GM21526 (cell line): ENCODE measurements at regions not wholly inside any gene's neighbourhood (a gene's known extent, or its start where the extent isn't known, plus 50 kb on each side); places are given as distances from the start of the nearest gene placed in this dataset.

Experiments
- ATAC-seq: cut with Tn5 transposase; IDR thresholded peaks from one replicate; pipeline ENCODE4 v1.9.1; 2021; ENCODE audit warnings: moderate library complexity; ENCODE audit not compliant: unreplicated experiment, low FRiP score

GRCh38 chr11:29373725-29374124, 643.1 kb downstream of the KCNA4 start:
- no peak for ATAC-seq

GRCh38 chr11:29368126-29368525, 648.7 kb downstream of the KCNA4 start:
- ATAC-seq, result no peak

GRCh38 chr11:29364006-29364405, 652.8 kb downstream of the KCNA4 start:
- ATAC-seq, result no peak

- ATAC-seq, result no peak
Observed at GRCh38 chr11:29361369-29361768, 655.5 kb downstream of the KCNA4 start.

- no peak for ATAC-seq
Observed at GRCh38 chr11:29353833-29354232, 663.0 kb downstream of the KCNA4 start.

- ATAC-seq, result no peak
Observed at GRCh38 chr11:29352273-29352795, 664.5 kb downstream of the KCNA4 start.

- no peak for ATAC-seq
Observed at GRCh38 chr11:29351301-29351873, 665.4 kb downstream of the KCNA4 start.

GRCh38 chr11:29343465-29344333, 673.1 kb downstream of the KCNA4 start:
- ATAC-seq, result peak; percentile 97

GRCh38 chr11:29336727-29337575, 679.9 kb downstream of the KCNA4 start:
- no peak for ATAC-seq

GRCh38 chr11:29334776-29335130, 682.1 kb downstream of the KCNA4 start:
- ATAC-seq, result no peak

GRCh38 chr11:29333993-29334775, 682.6 kb downstream of the KCNA4 start:
- peak; percentile 89 for ATAC-seq

GRCh38 chr11:29331451-29332010, 685.3 kb downstream of the KCNA4 start:
- ATAC-seq, result no peak

GRCh38 chr11:29328961-29329441, 687.8 kb downstream of the KCNA4 start:
- no peak for ATAC-seq

- ATAC-seq, result no peak
Observed at GRCh38 chr11:29327891-29328290, 688.9 kb downstream of the KCNA4 start.

GRCh38 chr11:29326757-29327156, 690.1 kb downstream of the KCNA4 start:
- ATAC-seq, result no peak

- no peak for ATAC-seq
Observed at GRCh38 chr11:29324328-29324727, 692.5 kb downstream of the KCNA4 start.

- no peak for ATAC-seq
Observed at GRCh38 chr11:29321293-29322132, 695.3 kb downstream of the KCNA4 start.

GRCh38 chr11:29320196-29320595, 696.6 kb downstream of the KCNA4 start:
- no peak for ATAC-seq

- no peak for ATAC-seq
Observed at GRCh38 chr11:29319210-29319609, 697.6 kb downstream of the KCNA4 start.
